ENCODE measurements at regions not wholly inside any gene's neighbourhood (a gene's known extent, or its start where the extent isn't known, plus 50 kb on each side); places are given as distances from the start of the nearest gene placed in this dataset.

DNA sequence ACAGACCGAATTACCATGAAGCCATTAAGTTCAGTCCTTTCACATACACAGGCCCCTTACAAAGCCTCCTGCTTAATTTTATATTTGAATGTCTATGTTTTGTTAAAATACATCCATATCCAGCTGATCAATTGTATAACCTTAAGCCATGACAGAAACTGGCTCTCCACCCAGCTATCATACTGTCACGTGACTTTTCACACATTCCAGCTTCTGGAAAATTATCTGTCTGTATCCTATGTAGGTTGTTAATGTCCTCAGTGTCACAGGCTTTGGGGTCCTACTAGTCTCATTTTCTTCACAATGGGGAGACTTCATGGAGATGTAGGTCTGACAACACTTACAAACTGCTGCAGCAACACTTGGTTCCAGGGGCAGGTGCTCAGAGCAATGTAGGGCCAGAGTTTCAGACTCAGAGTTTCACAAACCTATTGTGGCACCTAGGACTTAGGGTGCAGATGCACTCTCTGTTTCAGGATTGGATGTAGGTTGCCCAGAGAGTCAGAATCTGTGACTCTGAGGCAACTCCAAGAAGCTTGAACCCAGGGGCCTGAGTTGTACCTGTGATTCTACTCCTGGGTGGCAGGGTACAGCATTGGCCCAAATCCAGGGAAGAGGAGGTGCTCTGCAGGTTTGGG, 69.6 kb upstream of the PCDH20 start:
- TF ChIP-seq, protein P1, sequence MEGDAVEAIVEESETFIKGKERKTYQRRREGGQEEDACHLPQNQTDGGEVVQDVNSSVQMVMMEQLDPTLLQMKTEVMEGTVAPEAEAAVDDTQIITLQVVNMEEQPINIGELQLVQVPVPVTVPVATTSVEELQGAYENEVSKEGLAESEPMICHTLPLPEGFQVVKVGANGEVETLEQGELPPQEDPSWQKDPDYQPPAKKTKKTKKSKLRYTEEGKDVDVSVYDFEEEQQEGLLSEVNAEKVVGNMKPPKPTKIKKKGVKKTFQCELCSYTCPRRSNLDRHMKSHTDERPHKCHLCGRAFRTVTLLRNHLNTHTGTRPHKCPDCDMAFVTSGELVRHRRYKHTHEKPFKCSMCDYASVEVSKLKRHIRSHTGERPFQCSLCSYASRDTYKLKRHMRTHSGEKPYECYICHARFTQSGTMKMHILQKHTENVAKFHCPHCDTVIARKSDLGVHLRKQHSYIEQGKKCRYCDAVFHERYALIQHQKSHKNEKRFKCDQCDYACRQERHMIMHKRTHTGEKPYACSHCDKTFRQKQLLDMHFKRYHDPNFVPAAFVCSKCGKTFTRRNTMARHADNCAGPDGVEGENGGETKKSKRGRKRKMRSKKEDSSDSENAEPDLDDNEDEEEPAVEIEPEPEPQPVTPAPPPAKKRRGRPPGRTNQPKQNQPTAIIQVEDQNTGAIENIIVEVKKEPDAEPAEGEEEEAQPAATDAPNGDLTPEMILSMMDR (conservative IDR thresholded peaks at IDR 0.05; ENCODE audit: low read depth), result no peak
- no peak for DNase-seq (ENCODE audit: low spot score)
- ChIA-PET POLR2A (ENCODE audit: low non-redundant PET) (no interaction called here), CTCF (no interaction called here)
- no peak overlapping the region for H3K27ac ChIP-seq

DNA sequence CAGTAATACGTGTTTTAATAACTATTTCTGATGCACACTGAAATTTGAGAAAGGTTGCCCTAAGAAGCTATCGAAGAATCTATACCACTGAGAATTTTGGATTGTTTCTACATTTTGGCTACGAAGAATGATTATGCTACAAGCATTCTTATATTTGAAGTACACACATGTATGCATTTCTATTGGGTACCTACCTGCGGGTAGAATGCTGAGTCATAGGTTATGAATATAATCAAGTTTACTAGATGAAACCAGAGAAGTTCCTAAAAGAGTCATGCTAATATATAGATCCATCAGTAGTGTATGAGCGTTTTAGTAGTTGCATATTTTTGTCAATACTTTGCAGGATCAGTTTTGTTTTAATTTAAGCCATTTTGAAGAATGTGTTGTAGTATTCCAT, 62.0 kb upstream of the PCDH20 start:
- CTCF ChIA-PET, result no interaction called here
- no peak overlapping the region for H3K27ac ChIP-seq

DNA sequence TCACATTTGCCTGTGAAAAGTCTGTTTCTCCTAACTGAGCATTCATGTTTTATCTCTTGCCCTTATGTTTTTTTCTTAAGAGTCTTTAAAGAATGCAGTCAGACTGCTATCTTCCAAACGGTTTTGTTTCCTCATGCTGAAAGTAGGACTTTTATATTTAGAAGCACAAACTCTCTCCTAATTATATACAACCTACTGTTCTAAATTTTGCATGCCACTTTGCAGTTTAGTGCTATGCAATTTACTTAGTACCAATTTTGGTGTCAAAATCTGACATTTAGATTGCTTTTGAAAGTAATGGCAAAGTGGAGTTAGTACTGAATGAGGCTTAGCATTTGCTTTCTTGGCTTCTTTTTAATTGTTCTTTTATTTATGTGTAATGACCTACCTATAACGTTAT, 55.1 kb upstream of the PCDH20 start:
- H3K27ac ChIP-seq, result no peak overlapping the region
- TF ChIP-seq, protein P1 (conservative IDR thresholded peaks at IDR 0.05; ENCODE audit: low read depth), result no peak
- CTCF ChIA-PET, result no interaction called here
- POLR2A ChIA-PET (ENCODE audit: low non-redundant PET), result no interaction called here
- no peak for DNase-seq (ENCODE audit: low spot score)

More for the DNA sequence above, 62.0 kb upstream of the PCDH20 start:
- DNase-seq (ENCODE audit: low spot score), result no peak
- TF ChIP-seq, protein P1 (conservative IDR thresholded peaks at IDR 0.05; ENCODE audit: low read depth), result no peak
- POLR2A ChIA-PET (ENCODE audit: low non-redundant PET), result no interaction called here

DNA sequence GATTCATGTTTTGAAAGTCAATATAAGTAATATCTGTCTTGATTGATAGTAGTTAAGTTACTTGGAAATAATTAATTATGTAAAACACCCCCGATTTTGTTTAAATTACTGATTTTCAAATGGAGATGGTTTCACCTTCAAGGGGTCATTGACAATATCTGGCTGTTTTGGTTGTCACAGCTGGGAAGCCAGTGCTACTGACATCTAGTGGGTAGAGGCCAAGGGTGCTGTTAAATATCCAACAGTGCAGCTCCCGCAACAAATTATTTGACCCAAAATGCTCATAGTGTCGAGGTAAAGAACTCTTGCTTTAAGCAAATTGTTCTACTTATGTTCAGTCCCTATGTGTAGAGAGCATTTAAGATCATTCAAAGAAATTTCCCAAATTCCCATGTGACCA, 50.6 kb upstream of the PCDH20 start:
- no peak for DNase-seq (ENCODE audit: low spot score)
- TF ChIP-seq, protein P1 (conservative IDR thresholded peaks at IDR 0.05; ENCODE audit: low read depth), result no peak
- ChIA-PET POLR2A (ENCODE audit: low non-redundant PET) (no interaction called here), CTCF (no interaction called here)
- H3K27ac ChIP-seq, result no peak overlapping the region
